ENCODE measurements at regions not wholly inside any gene's neighbourhood (a gene's known extent, or its start where the extent isn't known, plus 50 kb on each side); places are given as distances from the start of the nearest gene placed in this dataset.
"Not testable (repeated sequence)": the region's sequence is repeated elsewhere in the genome, so short reads cannot be mapped to it uniquely, and the experiment has no call there.

GRCh38 chr14:106027759-106028158 lies 501.4 kb downstream of the TMEM121 start:
- not testable (repeated sequence) for H3K4me1 ChIP-seq (ENCODE audit: insufficient read depth, low read length); H3K9me3 ChIP-seq (ENCODE audit: low read depth, low read length); H3K4me3 ChIP-seq (ENCODE audit: low read length); H3K27me3 ChIP-seq (ENCODE audit: insufficient read depth, low read length)

- Histone ChIP-seq H3K9me3 (ENCODE audit: low read depth, low read length) (no peaks in the 10 kb centered on the region), H3K4me3 (ENCODE audit: low read length) (no peak overlapping the region), H3K4me1 (ENCODE audit: insufficient read depth, low read length) (peaks cover 7% of the 10 kb centered on the region), H3K27me3 (ENCODE audit: insufficient read depth, low read length) (no peaks in the 10 kb centered on the region)
Observed at GRCh38 chr14:106029959-106030358, 503.6 kb downstream of the TMEM121 start.

DNA sequence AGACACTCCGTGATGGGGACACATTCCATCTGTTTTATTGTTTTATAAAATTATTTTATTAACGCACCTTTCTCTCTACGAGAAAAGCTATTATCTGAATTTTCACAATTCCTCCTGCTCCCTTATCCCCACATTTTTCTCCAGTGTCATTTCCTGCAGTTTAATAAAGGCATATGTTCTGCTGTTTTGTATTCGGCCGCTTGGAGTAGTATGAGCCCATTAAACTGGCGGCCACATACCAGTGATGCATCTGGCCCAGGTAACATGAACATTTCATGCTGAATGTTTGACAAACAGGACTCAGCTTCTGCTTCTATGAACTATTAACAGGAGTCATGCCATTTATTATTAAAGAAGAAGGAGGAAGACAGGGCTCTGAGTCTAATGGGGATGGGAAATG lies 511.0 kb downstream of the TMEM121 start:
- no peaks in the 10 kb centered on the region for H3K27me3 ChIP-seq (ENCODE audit: insufficient read depth, low read length)
- no peak overlapping the region for H3K4me3 ChIP-seq (ENCODE audit: low read length)
- no peaks in the 10 kb centered on the region for H3K9me3 ChIP-seq (ENCODE audit: low read depth, low read length)
- H3K4me1 ChIP-seq (ENCODE audit: insufficient read depth, low read length), result no peaks in the 10 kb centered on the region

DNA sequence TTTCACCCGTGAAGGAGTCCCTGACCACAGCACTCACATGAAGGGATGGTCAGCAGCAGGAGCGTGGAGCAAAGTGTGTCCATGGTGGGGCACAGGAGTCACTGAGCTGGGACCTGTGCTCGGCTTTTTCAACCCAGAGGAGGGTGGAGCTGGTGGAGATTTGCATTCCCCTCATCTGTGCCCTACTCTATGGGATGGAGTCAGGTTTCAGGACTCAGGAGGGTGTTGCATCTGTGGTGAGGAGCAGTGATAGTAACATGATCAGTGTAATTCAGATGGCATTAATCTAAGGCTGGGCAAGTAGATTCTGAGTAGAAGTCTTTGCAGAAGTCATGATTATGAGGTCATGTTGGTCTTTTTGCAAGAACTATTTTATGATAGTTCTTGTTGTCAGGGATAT lies 511.9 kb downstream of the TMEM121 start:
- Histone ChIP-seq H3K27me3 (ENCODE audit: insufficient read depth, low read length) (no peaks in the 10 kb centered on the region), H3K9me3 (ENCODE audit: low read depth, low read length) (no peaks in the 10 kb centered on the region), H3K4me1 (ENCODE audit: insufficient read depth, low read length) (no peaks in the 10 kb centered on the region), H3K4me3 (ENCODE audit: low read length) (no peak overlapping the region)

DNA sequence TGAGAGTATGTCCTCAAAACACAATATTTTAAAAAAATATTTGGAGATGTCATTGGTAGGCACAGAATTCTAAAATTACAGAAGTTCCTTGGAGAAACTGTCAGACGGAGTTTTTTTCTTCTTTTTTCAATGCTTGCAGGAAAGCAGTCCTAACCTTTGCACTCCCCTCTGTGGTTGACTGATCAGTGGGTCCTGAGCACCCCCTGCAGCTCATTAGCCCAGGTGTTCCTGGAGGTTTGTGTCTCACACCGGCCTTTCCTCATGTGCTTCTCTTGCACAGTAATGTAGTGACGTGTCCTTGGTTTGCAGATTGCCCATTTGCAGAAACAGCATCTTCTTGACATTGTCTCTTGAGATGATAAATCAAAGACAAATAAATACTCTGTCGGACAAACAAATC lies 513.0 kb downstream of the TMEM121 start:
- Histone ChIP-seq H3K4me3 (ENCODE audit: low read length) (no peak overlapping the region), H3K9me3 (ENCODE audit: low read depth, low read length) (no peaks in the 10 kb centered on the region), H3K4me1 (ENCODE audit: insufficient read depth, low read length) (no peaks in the 10 kb centered on the region), H3K27me3 (ENCODE audit: insufficient read depth, low read length) (no peaks in the 10 kb centered on the region)

- no peaks in the 10 kb centered on the region for H3K27me3 ChIP-seq (ENCODE audit: insufficient read depth, low read length)
- no peaks in the 10 kb centered on the region for H3K4me1 ChIP-seq (ENCODE audit: insufficient read depth, low read length)
- H3K4me3 ChIP-seq (ENCODE audit: low read length), result no peak overlapping the region
- no peaks in the 10 kb centered on the region for H3K9me3 ChIP-seq (ENCODE audit: low read depth, low read length)
Observed at GRCh38 chr14:106044515-106044914, 518.1 kb downstream of the TMEM121 start.

GRCh38 chr14:106044949-106045596 lies 518.7 kb downstream of the TMEM121 start:
- Histone ChIP-seq H3K27me3 (ENCODE audit: insufficient read depth, low read length) (no peaks in the 10 kb centered on the region), H3K4me1 (ENCODE audit: insufficient read depth, low read length) (no peaks in the 10 kb centered on the region), H3K4me3 (ENCODE audit: low read length) (no peak overlapping the region), H3K9me3 (ENCODE audit: low read depth, low read length) (no peaks in the 10 kb centered on the region)

GRCh38 chr14:106051796-106052195 lies 525.4 kb downstream of the TMEM121 start:
- Histone ChIP-seq H3K9me3 (ENCODE audit: low read depth, low read length) (no peaks in the 10 kb centered on the region), H3K4me3 (ENCODE audit: low read length) (no peak overlapping the region), H3K4me1 (ENCODE audit: insufficient read depth, low read length) (no peaks in the 10 kb centered on the region), H3K27me3 (ENCODE audit: insufficient read depth, low read length) (no peaks in the 10 kb centered on the region)

- no peak overlapping the region for H3K4me3 ChIP-seq (ENCODE audit: low read length)
- H3K4me1 ChIP-seq (ENCODE audit: insufficient read depth, low read length), result no peaks in the 10 kb centered on the region
- no peaks in the 10 kb centered on the region for H3K9me3 ChIP-seq (ENCODE audit: low read depth, low read length)
- no peaks in the 10 kb centered on the region for H3K27me3 ChIP-seq (ENCODE audit: insufficient read depth, low read length)
Observed at GRCh38 chr14:106055289-106055688, 528.9 kb downstream of the TMEM121 start.

- H3K9me3 ChIP-seq (ENCODE audit: low read depth, low read length), result no peaks in the 10 kb centered on the region
- no peaks in the 10 kb centered on the region for H3K27me3 ChIP-seq (ENCODE audit: insufficient read depth, low read length)
- H3K4me3 ChIP-seq (ENCODE audit: low read length), result no peak overlapping the region
- peaks cover 11% of the 10 kb centered on the region for H3K4me1 ChIP-seq (ENCODE audit: insufficient read depth, low read length)
Observed at GRCh38 chr14:106058342-106058741, 532.0 kb downstream of the TMEM121 start.

DNA sequence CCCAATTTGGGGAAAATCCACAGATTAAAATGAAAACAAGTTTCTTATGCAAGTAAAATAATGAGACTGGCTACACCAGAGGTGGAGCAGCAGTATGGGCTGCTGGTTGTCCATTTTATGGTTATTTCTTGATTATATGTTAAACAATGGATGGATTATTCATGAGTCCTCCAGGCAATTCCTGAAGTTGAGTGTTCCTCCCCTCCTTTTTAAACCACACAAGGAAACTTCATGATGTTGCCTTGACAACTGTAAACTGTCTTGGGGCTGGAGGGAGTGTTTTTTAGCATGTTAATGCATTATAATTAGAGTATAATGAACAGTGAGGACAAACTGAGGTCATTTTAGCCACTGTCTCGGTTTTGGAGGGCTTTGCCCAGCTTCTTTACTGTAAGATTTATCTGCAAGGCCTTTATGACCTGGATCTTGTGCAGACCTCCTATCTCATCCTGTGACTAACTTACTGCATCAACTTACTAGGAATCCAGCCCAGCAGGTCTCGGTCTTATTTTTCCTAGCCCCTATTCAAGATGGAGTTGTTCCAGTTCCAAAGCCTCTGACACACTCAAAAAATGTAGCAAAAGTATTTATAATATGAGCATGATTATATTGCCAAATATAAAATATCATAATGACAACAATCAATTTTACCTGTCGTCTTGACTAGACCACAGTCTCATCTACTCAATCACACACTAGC lies 534.0 kb downstream of the TMEM121 start:
- no peak overlapping the region for H3K4me3 ChIP-seq (ENCODE audit: low read length)
- no peaks in the 10 kb centered on the region for H3K27me3 ChIP-seq (ENCODE audit: insufficient read depth, low read length)
- H3K4me1 ChIP-seq (ENCODE audit: insufficient read depth, low read length), result peaks cover 11% of the 10 kb centered on the region
- no peaks in the 10 kb centered on the region for H3K9me3 ChIP-seq (ENCODE audit: low read depth, low read length)

DNA sequence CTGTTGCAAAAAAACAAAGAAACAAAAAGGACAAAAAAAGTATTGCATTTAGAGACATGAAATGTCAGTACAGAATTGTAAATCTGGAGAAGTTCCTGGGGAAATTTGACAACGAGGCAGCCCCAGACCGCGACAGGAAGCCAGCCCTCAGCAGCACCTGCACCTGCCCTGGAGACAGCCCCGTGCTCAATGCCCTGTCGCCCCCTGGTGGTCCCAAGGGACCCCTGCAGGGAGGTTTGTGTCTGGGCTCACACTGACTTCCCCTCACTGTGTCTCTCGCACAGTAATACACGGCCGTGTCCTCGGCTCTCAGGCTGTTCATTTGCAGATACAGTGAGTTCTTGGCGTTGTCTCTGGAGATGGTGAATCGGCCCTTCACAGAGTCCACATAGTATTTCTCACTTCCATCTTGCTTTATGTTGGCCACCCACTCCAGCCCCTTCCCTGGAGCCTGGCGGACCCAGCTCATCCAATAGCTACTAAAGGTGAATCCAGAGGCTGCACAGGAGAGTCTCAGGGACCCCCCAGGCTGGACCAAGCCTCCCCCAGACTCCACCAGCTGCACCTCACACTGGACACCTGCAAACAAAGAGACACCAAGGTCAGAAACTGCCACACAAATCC lies 535.6 kb downstream of the TMEM121 start:
- not testable (repeated sequence) for H3K27me3 ChIP-seq (ENCODE audit: insufficient read depth, low read length); H3K9me3 ChIP-seq (ENCODE audit: low read depth, low read length); H3K4me3 ChIP-seq (ENCODE audit: low read length)
- H3K4me1 ChIP-seq (ENCODE audit: insufficient read depth, low read length), result peaks cover 11% of the 10 kb centered on the region

GRCh38 chr14:106062502-106063272 lies 536.3 kb downstream of the TMEM121 start:
- H3K27me3 ChIP-seq (ENCODE audit: insufficient read depth, low read length), result no peaks in the 10 kb centered on the region
- peaks cover 11% of the 10 kb centered on the region for H3K4me1 ChIP-seq (ENCODE audit: insufficient read depth, low read length)
- H3K9me3 ChIP-seq (ENCODE audit: low read depth, low read length), result no peaks in the 10 kb centered on the region
- H3K4me3 ChIP-seq (ENCODE audit: low read length), result no peak overlapping the region

DNA sequence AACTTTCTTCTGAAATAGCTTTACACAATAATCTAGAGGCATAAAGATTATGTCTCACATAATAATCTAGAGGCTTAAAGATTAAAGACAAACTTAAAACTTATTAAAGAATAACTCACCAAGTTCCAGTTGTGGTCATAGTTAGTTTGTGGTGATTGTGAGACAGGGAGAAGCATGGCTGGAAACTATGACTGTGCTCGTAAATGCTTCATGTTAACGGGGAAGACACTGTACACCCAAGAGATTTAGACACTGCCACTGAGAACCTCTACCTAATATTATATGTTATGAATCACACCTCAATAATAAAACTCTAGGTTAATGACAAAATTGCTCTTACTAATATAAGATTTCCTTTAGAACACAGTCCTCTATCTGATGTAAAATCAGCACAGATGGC lies 541.6 kb downstream of the TMEM121 start:
- Histone ChIP-seq H3K9me3 (ENCODE audit: low read depth, low read length) (no peaks in the 10 kb centered on the region), H3K4me3 (ENCODE audit: low read length) (no peak overlapping the region), H3K4me1 (ENCODE audit: insufficient read depth, low read length) (no peaks in the 10 kb centered on the region), H3K27me3 (ENCODE audit: insufficient read depth, low read length) (no peaks in the 10 kb centered on the region)

Measured in mononuclear cell (primary cell).